ENCODE measurements at regions not wholly inside any gene's neighbourhood (a gene's known extent, or its start where the extent isn't known, plus 50 kb on each side); places are given as distances from the start of the nearest gene placed in this dataset.

DNA sequence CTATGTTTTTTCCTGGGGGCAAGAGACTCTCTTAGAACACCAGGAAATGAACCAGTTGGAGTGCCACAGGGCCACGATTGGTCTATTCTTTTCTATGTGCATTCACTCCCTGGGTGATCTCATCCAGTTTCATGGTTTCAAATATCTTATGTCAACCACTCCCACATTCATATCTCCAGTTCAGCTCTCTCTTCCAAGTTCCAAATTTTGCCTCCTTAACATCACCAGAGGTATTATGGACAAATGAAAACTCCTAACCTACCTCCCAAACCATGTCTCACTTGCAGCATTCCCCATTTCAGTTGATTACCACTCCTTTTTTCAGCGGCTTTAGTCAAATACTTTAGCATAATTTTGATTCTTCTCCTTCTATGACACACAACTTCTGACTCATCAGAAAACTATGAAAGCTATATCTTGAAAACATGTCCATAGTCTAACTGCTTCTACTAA, 203.1 kb upstream of the SEMA6D start:
- DNase-seq (ENCODE audit: low read depth) = no peak

DNA sequence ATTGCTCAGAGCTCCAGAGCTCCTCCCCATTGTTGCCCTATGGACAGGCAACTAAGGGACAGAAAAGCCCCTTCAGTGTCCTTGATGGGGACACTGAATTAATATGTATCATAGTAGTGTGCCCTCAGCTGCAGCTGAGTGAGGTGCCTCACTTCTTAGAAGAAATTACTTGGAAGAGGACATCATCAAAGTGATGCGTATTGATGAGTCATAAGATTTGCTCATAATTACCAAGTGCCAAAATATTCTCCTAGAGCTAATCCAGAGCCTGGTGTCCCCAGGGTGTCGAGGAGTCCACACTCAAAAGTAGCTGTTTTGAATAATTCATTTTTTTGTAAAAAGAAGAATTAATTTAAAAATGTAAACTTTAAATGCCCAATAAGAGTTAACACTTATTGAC, 200.7 kb upstream of the SEMA6D start:
- DNase-seq (ENCODE audit: low read depth) = no peak

DNA sequence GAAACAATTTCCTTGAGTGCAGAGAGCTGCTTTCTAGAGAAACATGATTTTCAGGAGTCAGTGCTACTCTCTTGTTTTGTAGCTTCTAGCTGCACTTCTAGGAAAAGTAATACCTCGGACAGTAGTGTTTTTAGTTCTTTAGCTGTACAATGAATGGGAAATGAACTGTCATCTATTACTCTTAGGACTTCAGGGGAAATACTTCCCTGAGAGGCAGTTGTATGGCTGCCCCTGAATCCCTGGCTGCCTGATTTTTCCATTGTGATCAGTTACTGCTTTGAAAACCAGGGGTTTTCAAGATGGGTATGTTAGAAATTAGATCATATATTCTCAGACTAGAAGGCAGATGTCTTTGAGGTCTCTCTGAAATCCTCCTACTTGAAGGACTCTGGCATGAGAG, 200.3 kb upstream of the SEMA6D start:
- no peak for DNase-seq (ENCODE audit: low read depth)

DNA sequence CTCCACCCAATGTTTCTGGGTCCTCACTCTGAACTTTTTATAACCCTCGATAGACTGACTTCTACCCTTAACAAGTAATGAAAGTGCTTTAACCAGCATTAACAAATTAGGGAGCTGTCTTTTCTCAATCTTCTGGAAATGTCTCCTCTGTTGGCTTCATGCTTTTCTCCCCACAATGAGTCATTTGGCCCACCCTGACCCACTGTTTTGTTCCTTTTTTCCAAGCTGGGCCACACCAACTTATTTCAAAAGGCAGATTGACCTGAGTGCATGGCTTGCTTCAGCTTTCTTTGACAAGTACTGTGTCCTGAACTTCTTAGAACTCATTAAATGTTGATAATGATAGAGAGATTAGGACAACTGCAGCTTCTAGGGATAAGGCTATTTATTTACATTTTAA, 199.6 kb upstream of the SEMA6D start:
- no peak for DNase-seq (ENCODE audit: low read depth)

DNA sequence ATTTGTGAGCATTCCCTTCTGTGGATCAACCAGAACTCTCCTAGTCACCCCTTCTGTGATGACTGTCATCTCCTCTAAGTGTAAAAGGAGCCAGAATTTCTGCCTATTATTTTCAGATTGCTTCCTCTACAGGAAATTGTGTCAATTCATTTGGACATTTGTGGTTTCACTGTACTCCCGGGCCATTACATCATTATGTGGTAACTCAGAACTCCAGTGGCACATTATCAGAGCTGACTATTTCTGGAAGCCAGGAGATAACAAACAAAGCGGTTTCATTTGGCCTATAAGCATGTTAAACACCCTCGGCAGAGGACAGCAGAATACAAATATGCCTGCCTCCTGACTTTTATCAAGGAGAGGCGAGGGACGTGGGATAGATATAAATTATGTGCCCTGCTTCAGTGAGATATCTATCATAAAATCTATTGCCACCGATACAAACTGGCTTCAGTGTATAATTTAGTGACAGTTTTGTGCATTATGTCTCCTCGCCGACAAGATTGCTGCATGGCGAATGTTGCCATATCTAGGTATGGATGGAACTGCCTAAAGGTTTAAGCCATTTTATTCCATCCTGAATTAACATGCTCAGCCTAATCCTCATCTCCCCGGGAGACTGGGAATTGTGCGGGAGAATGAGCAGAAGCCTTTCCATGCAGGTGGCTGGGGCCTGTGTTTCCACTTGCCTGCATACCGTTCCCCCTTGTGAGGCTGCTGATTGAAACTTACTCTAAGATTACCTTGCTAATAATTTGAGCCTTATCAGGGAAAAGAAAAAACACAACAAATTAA, 193.4 kb upstream of the SEMA6D start:
- DNase-seq (ENCODE audit: low read depth) = no peak

DNA sequence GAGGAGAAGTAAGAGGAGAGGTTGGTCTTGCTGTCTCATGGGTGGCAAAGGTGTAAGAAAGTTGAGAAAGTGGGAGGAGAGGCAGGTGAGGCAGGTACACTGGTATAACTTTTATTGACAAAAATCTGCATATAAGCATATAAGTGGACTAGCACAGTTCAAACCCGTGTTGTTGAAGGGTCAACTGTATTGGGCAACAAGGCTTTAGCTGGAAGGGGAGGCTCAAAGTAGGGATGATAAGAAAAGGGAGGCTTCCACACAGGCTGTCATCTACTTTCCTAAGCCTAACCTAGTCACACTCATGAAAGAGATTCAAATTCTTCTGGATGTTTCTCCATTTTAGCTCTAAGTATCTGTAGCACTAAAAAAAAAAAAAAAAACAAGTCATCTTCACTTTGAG, 188.1 kb upstream of the SEMA6D start:
- DNase-seq (ENCODE audit: low read depth) = no peak

DNA sequence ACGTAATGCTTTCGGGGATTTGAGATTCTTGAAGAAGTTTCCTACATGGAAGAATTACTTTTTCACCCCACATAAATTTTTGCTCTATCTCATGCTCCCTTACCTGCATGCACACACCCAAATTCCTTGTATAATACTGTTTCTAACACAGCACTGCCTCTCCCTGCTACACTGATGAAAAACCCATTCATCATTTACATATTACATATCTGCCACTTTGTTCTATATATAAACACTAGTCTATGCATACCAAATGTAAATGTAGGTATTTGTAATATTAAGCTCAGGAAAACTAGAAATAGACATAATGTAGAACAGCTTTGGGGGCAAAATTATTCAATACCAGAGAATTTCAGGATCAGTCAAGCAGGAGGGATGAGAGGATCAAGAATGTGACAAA, 182.6 kb upstream of the SEMA6D start:
- DNase-seq (ENCODE audit: low read depth) = no peak

DNA sequence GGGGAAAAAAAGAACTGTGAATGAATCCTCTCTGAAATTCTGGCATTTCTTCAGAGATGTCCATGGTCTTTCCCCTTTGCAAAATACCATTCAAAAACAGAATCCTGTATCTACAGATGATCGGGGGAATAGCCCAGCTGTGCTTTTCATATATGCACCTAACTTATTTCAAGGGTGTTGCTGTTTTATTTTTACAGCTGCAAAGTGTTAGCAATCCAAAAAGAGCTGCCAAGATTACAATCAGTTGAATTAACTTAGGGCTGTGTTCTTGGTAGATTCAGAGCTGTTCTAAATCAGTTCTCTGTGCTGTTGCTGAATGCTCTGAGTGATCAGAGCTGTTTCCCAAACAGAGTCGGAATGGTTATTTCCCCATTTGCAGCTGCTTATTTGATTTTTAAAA, 175.7 kb upstream of the SEMA6D start:
- DNase-seq (ENCODE audit: low read depth) = no peak

DNA sequence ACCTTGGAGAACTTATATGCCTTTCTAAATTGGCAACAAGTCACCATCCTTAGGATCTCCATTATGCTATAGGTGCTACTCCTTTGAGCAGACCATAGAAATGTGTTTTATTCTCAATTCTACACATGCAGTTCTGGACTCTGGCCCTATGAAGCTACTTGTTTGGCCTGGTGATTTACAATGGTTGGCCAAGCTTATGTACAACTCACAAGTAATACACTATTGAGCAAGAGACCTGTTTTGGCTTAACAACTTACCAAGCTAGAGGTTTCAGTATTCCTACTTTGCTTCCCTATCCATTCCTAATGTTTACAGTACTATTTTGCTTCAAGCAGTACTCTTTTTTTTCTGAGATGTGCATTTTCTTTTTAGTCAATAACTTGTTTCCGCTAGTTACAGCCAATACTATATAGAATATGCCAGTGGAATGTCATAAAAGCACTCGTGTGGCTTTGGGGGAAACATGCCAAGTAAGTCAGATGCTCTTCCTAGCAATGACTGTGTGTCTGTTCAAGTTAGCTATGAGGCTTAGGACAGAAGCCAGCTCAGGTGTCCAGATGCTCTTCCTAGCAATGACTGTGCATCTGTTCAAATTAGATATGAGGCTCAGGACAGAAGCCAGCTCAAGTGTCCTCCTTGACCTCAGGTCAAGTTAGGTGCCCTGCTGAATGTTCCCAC, 174.9 kb upstream of the SEMA6D start:
- DNase-seq (ENCODE audit: low read depth) = no peak

DNA sequence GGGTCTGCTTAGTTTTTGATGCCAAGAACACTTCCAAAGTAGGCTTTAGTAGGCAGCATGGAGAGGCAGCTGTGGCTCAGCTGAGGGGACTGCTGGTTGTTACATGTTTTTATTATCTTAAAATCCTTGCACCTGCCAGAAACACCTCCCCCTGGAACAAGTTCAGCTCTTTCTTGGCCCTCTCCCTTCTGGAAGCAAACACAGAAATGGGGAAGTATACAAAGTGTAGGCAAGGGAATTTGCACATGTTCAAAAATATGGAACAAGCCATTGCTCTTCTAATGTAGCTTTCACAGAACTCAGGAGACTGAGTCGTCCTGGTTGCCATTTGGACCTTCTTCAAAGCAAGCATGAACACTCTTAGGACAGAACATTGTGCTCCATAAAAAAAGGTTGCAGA, 169.1 kb upstream of the SEMA6D start:
- DNase-seq (ENCODE audit: low read depth) = no peak

DNA sequence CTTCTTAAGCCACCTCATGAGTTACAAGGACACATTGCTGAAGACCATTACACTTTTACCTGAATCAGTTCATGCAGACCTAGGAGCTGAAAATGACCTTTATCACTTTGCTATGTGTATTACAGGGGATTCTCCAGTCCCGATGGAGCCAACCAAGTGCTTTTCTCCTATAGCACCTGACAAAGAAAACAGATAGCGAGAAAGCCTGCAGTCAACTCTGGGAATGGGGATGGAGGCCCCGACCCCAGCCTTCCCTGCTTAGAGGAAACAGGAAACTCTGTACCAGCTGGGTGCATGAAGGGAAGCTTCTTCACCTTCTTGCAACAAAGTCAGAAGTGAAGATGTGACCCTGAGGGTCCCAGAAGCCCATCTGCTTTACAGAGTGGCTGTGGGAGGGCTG, 168.3 kb upstream of the SEMA6D start:
- DNase-seq (ENCODE audit: low read depth) = no peak

DNA sequence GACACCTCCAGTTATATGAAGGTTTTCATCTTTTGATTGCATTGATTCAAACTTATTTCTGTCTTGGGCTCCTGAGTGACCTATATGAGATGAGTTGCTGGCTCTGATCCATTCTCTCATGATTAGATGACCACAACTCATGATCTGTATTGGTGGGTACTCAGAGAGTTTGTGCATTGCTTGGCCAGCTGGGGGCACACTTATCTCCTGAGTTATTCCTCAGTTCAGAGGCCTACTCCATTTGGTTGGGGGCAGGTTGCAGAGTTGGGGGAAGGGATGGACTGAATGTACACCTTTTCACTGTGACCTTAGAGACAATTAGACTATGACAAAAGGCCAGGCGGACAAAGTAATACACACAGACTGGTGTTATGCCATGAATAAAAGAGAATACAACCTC, 166.2 kb upstream of the SEMA6D start:
- DNase-seq (ENCODE audit: low read depth) = no peak

DNA sequence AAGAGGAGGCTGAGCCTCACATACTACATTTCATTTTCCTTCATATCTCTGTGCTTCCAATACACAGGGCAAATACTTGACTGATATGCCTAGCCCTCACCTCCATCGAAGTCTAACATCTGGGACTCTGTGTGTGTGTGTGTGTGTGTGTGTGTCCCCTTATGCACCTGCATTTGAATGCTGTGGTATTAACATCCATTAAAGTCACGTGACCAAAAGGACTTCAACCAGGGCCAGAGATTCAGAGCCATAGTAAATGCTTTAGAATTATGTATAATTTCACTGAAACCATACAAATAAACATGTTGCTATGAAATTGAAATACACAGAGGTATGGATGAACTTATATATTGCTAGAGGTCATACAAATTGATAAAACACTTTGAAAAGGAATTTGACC, 165.8 kb upstream of the SEMA6D start:
- DNase-seq (ENCODE audit: low read depth) = no peak

DNA sequence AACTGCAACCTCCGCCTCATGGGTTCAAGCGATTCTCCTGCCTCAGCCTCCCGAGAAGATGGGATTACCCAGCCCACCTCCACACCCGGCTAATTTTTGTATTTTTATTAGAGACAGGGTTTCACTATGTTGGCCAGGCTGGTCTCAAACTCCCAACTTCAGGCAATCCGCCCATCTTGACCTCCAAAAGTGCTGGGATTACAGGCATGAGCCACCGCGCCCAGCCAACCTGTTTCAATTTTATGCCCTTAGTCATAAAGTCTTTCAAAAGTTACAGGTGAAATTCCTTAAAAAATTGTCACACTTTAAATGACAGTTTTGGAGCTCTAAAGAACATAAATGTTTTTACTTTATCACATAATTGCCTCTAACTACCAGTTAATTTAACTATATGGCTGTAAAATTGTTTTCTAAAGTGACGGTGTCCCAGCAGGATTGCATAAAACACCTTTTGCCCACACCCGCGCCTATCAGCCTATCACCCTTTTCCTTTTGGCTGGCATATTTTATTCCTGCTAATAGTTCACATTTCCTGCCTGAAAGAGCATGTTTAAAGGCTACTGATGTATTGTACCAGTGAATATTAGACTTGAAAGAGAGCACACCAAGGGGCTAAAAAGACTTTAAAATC, 164.2 kb upstream of the SEMA6D start:
- no peak for DNase-seq (ENCODE audit: low read depth)

DNA sequence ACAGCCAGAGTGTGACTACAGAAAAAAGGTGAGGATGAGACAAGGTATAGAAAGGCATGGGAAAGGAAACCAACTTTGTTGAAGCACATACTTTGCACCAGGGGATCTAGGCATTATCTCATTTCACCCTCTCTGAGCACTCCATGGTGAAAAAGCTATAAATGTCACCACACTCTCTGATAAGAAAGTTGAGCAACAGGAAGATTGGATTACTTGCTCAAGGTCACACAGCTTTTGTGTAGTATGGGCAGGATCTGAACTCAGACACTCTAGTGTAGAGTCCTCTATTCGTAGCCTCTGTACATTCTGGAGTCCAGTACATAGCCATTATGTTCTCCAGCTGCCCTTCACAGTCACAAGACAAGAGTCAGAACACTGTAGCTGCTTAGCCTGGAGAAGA, 163.4 kb upstream of the SEMA6D start:
- no peak for DNase-seq (ENCODE audit: low read depth)

DNA sequence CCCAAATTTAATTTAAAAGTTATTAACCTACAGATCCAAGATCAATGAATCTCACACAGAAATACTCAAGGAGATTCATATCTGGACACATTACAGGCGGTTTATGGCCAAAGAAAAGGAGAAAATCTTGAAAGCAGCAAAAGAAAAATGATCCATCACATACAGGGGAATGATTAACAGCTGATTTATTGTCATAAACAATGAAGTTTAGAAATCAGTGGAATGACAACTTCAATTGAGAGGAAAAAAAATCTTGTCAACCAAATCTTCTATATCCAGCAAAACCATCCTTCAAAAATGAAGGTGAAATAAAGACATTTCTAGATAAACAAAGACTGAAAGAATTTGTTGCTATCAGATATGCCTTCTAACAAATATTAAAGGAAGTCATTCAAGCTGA, 156.2 kb upstream of the SEMA6D start:
- DNase-seq (ENCODE audit: low read depth) = no peak

DNA sequence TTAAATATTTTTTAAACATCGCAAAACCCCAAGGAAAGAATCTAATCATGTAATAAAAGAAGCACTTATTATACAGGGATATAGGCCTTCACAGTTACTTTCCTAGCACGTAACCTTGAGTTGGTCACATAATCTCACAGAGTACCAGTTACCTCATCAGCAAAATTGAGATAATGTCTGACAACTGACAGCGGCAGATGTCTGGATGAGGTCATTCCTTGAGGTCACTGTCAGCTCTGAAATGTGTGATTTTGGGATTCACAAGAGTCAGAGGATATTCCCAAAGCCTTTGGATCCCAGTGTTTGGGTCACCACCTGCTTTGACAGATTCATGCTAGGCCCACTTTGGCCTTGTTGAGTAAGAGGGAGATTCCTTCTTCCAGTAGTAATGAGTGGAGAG, 151.4 kb upstream of the SEMA6D start:
- no peak for DNase-seq (ENCODE audit: low read depth)

DNA sequence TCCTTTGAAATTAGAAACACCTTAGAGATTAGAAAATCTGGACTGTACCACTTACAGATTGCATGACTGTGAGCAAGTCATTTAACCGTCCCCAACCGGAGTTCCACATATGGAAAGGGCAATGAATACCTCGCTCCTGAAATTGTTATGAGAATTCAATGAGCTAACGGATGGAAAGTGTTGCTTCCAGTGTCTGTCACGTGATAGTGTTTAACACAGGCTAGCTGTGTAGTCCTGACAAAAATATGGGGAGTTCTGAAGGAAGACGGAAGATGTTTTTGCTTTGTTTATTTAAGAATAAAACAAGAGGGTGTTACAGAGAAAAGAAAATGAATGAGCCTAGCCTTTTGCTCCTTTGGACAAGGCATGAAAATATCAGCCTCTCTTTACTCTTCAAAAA, 150.7 kb upstream of the SEMA6D start:
- no peak for DNase-seq (ENCODE audit: low read depth)

DNA sequence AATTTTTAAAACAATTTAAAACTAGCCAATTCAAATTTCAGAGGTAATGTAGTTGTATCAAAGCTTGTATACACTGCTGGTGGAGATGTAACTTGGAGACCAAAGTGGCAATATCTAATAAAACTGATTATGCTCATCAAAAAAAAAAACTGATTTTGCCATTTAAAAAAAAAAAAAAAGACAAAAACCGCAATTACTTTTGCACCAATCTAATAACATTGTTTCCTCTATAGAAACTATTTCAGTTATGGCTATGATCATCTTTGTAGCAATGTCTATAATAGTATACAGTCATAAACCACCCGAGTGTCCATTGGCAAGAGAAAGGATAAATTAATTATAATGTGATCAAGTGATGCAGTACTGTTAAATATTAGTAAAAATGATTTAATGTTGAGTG, 149.3 kb upstream of the SEMA6D start:
- DNase-seq (ENCODE audit: low read depth) = no peak

DNA sequence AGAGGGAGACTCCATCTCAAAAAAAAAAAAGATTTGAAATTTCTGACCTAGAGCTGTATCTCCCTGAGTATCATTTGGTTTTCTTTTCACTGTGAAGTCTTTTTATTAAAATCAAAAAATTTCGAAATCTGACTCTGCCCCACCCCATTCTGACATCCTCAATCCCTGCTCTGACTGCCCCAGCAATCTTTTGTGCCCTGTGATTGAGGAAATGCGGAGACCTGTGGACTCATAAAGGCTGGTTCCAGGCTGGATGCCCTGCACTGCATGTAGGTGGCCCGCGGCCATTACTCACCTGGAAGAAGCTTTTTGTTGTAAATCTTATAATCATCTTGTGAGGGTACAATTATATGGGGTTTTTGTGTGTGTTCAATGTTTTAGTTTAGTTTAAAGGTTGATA, 147.3 kb upstream of the SEMA6D start:
- no peak for DNase-seq (ENCODE audit: low read depth)

DNA sequence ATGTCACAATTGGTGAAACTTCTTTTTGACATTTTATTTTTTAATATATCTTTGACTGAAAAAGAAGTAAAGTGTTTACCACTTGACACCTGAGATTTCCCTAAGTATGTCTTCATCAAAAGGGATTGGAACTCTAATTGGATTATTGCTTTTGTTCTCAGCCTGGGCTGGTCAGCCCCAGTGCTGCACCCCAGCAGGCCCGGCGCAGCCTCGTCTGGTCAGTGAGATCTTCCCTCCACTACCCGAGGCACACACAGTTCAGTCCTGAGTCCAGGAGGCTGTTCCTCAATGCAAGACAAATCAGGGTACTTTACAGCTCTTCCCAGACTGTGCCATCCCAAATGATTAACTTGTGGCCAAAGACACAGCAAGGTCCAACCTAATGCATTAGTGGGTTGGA, 146.9 kb upstream of the SEMA6D start:
- no peak for DNase-seq (ENCODE audit: low read depth)

DNA sequence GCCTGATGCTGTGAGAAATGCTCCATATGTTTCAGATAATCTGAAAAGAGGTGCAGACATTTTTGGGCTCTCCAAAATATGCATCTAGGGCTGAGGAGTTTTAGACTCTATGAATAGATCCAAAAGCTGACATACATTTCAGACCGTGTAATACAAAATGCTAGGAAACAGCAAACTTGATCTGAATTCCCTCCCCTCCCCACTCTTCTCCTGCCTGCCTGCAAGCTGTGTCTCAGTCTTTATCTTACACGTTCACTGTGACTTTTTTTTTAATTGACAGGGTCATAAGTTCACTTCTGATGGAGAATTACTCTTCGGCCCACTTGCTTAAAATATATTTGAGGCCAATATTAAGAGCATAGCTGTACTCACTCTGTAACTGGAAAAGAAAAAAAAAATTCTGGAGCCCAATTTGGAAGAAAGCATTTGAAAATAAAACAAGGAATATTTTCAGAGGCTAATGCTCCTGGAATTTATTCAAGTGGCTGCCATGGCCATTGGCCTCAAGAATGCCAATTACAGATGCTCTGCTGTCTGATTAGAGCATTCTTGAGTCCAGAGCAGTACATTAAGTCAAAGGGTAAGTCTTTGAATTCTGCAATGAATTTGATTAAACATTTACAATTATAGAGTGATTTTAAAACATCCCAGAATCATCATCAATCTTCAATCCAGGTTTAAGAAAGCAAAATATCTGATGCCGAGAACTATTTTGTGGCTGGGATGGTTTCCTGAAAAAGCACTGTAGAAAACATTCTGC, 146.2 kb upstream of the SEMA6D start:
- no peak for DNase-seq (ENCODE audit: low read depth)

DNA sequence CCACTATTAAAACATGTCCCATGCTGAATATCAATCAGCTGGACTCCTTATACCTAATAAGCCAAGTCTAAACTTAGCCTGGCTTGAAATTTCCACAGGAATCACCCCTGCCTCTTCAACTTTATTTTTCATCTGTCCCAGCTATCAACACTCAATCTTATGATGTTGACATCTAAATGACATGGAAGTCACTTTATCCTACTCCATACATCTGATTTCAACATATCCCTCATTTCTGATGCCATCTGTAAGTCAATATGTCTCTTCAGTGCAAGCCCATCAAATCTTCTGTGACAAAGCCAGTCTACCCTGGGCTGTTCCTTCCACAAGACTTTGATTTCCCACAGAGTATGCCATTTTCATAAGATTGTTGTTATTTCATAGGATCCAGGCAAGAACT, 143.6 kb upstream of the SEMA6D start:
- no peak for DNase-seq (ENCODE audit: low read depth)
